ENCODE measurements at regions not wholly inside any gene's neighbourhood (a gene's known extent, or its start where the extent isn't known, plus 50 kb on each side); places are given as distances from the start of the nearest gene placed in this dataset.
"Not testable (repeated sequence)": the region's sequence is repeated elsewhere in the genome, so short reads cannot be mapped to it uniquely, and the experiment has no call there.

DNA sequence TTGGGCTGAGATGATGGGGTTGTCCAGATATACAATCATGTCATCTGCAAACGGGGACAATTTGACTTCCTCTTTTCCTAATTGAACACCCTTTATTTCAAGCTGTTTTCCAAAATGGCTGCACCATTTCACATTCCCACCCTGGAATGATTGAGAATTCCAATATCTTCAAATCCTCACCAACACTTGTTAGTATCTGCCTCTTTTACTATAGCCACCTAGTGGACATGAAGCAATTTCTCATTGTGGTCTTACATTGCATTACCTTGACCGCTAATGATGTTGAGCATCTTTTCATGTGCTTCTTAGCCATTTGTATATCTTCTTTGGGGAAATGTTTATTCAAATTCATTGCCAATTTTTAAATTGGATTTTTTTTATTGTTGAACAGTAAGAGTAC lies 364.8 kb downstream of the SMARCA1 start:
- DNase-seq = no peak

DNA sequence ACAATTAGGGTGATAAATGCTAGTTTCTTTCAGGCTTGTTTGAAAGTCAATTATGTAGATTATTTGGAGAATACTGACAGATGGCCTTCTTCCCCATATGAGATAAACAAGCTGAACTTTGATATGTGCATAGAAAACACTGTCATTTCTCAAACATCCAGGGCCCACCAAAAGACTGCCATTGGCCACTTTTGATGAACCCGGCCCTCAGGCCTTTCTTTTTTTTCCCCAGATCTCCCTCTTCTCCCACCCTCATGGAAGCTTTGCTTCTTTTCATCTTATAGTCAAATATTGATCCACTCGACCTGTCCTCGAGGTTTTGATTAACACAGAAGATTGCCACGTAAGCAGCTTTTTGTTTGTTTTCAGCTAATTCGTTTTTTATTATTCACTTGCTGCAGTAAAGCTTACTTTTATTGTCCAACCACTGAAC lies 377.4 kb downstream of the SMARCA1 start:
- no peak for DNase-seq

DNA sequence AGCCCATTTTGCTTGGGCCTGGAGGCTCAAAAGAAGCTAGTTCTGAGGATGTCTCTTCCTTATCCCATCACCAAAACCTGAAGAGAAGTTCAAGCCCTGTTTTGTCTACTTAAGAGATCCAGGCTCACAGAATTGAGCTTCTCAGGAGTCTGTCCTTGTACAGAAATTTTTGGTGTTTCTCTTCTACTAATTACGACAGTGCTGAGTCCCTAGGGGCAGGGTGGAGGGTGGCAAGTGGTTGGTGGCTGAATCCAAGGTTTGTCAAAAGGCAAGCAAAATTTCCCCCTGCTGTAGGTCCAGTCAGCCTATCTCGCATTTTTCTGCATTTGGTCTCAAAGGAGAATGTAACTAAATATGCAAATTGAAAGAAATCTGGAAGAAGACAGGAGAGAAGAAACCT lies 377.9 kb downstream of the SMARCA1 start:
- no peak for DNase-seq

DNA sequence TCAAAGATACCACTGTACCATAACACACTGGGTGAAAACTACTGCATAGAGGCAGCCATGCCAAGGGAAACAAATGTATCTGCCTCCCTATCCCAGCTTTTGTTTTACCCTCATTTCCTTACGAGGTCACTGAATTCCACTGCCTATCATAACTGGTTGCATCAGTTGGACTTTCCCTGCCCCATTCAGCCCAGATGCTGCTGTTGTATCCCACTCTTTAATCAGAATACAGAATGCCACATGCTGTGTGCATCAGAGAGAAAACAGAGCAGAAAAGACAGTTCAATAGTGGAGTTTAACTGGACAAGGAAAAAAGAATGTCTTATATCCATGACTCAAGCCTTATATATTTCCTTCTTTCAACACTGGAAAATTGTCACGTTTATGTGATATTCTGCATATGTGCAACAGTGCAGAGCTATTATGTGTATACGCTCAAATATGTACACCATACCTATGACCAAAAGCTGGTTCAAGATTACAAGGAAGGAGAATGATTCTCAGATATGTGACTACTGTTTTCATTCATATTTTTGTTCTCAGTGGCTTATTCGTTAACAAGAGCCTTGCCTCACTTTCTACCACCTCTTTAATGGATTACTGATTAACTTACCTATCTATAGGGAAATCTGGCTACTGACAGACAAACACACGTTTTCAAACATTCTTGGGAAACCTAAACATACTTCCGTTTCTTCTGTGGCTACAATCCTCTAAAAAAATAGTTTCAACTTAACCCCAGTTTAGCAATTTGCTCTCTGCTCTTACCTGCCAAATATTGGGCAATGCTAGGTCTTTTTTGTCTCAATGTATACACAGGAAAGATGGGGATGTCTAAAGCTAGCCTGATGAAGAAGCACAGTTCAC lies 378.9 kb downstream of the SMARCA1 start:
- no peak for DNase-seq

DNA sequence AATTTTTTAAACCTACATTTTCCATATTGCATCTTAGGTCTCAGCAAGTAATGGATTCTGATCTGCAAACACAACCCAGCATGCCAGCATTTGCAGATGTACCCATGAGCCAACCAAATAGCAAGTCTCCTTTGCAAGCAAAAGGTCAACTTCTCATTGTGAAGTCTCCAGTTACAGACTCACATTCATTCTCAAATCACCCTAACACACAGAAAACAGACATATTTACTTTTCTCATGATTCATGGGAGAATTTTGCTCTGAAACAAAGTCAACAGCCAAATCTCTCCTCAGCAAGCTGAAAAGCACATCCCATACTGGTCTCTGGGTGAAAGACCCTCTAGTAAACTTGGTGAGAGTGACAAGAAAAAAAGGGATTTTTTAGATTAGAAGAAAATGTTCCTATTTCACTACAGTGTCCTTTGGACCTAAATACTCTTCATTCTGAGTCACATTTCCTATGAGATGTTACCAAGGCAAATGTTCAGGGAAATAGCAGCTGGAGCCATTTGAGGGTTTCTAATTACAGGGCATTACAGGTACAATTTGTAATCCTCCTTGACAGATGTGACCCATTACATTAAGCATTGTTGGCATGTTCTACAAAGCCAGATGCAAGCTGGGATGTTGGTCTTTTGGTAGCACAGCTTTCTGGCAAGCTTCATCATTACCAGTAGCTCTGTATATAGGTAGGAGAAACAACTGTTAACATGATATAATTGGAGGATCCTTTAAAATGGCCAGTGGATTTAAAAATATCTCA lies 383.3 kb downstream of the SMARCA1 start:
- DNase-seq = no peak

DNA sequence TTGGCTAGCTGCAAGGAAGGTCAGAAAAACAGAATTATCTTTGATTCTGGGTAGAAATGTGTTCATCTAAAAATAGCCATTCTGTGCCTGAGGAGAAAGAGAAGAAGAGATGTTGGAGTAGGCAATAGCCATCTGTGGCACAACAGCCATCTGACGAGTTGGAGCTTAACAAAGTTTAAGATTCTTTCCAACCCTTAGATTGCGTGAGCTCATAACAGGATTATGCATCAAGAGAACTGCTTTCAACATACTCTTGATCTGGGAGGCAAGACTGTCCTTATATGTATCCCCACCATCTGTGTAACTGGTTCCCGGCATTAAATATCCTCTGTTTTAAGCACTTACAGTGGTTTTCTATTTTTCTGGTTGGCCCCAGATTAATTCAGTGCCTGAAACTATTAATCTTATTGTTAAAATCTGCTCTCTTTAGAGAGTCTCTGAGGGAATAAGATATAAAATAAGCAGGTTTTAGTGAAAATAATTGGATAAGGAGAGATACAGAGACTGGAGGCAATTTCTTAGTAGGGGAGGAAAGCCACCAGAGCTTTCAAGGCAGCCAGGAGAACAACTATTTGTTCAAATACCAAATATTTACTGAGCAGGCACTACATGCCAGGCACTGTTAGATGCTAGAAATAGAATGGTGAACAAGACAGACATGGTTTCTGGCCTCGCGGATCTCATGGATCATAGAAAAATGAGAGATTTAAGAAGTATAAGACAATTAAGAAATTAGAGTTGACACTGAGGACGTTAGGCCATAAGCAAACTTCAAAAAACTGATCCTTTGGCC lies 398.0 kb downstream of the SMARCA1 start:
- DNase-seq = no peak

DNA sequence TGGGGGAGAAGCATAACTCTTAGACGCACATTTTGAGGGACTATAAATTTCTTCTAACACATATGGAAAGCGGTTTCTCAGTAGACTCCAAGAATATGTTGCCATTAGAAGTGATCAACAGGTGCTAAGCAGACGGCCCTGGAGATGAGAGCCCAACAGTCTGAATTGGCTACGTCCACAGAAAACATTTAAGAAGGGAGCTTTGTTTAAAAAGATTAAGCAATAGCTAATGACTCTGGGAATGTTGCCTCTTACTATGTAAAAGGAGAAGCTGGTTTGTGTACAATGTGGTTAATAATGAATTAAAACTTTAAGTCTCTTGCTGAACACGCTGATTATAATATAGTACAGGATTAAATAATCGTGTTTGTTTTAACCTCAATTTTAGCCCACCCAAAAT lies 399.5 kb downstream of the SMARCA1 start:
- no peak for DNase-seq

DNA sequence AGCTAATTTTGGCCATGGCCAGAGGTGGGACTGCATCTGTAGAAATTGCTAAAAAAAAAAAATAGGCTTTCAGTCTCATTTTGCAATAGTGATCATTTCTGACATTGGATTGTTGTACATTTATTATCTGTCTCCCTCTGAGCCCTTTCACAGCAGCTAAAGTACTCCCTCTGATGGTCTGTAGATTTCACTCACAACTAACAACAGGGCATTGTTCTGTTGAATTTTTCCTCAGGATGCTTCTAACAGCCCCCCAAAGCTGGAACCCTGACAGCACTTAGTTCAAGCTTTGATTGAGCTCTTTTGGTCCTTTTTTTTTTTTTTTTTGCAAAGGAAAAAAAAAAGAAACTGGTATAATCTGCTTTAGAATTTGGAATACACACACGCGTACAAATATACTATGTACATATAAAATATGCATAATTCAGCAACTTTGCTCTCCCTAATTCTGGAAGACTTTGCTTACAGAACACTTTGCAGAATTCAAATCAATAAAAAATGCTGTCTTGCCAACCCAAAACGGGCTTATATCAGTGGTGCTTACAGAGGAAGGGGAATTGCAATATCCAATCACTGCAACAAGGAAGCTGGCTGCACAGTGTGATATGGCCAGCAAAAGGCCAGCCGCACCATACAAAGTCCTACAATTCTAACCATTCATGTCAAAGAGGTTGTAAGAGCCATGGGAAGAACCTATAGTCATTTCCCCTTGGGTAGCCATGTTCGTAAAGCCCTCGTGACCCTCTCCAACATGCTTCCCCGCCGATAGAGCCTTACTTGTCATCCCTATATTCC lies 406.4 kb downstream of the SMARCA1 start:
- DNase-seq = no peak

DNA sequence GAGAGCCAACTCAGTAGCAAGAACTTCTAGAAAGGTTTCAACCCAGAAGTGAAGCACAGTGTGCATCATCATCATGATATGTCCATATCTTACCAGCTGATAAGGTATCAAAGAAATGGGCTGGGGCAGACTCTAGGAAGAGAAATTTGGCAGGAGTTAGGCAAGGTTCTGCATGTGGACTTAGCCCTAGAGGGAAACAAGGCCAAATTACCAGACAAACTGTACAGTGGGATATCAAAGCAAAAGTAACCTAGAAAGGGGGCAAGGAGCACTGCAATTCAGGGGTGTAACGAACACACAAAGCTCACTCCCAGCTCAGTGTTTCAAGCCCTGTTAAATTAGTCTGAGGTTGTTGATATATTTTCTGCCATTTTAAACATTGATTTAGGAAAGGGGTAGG lies 407.4 kb downstream of the SMARCA1 start:
- DNase-seq = no peak

DNA sequence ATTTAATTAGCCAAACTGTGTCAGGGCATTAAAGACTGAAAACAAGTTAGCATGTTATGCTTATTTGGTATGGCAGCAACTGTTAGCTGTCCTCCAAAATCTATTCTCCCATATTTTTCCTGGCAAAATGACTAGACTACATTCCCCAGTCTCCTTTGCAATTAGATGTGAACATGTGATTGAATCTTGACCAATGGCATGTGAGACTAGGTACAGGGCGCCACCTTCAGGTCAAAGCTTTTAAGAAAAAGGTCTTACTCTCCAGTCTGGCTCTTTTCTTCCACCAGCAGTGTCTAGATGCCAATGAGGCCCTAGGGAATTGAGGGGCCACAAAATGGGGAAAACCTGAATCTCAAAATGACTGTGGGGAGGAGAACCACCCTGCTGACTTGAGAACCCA lies 408.2 kb downstream of the SMARCA1 start:
- no peak for DNase-seq

DNA sequence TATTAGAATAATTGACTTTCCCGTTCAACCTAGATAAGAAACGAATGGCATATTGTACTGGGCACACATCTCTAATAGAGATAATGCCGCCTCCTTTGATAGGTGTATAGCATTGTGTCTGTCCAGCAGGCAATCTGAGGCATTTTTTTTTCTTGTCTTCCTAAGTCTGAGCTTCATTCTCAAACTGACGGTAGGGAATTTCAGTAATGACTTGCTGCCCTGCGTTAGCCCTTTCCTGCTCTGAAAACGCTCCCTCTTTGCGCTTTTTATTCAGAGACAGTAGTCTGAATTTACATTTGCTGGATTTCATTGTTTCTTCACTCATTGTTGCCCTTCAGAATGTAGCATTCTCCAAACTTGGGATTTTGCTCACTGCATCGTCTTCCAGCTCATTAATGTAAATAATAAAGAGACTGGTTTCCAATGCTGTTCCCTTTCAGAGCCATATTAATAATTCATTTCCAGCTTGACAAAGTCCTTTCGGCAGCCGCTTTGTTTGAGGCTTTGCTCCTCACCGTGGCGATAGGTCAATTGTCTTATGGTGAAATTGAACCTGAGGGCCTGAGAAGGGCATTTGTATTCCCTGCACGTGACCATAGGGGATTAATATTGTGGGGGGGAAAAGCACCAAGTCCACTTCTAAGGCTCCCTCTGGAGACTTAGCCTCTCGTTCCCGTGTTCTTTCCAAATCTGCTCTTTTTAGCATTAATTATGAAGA lies 412.1 kb downstream of the SMARCA1 start:
- no peak for DNase-seq

DNA sequence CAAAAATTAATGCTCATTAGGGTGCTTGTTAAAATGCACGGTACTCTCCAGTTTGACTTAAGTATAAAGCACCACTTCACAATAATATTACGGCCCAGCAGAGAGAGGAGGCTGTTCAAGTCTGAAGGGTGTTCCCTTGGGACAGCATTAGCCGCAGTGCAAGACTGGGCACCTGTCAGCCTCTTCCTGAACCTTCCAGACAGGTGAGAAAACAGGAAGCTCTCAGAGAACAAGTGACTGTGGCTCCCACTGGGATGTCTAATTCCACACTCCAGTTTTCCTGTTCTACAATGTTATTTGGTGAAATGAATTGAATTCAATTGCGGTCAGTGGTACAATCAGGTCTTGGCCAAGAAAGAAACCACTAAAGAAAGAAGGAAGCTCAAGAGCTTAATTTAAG lies 414.4 kb downstream of the SMARCA1 start:
- no peak for DNase-seq

DNA sequence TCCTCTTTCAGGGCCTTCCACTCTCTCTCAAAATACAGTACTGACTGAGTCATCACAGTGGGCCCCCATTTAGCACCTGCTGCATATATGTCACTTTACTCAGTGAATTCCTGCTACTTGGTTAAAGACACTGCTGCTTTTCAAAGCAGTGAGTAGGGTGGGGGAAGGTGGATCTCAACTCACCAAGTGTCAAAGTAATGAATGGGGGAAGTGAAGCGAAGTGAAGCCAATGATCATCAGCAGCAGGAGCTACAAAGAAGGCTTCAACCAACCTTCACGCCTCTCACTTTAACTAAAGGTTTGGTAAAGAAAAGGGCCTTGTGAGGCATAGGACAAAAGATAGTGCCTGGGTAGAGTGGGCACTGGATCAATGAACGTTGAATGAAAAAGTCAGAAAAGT lies 424.1 kb downstream of the SMARCA1 start:
- no peak for DNase-seq

DNA sequence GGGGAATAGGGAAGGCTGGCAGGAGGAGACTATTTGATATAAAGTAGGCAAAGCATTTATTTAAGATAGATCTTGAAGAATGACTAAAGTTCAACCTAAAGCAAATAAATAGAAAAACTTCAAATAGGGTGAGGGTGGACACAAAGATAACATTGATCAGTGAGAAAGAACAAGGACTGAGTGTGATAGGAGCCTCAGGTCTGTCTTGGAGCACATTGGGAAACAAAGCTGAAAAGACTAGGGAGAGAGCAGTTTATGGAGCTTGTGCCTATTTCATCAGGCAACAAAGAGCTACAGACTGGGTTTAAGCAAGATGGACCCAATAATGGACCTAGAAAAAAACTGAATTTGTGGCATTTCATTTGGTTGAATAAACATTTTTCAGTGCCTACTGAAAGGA lies 425.6 kb downstream of the SMARCA1 start:
- no peak for DNase-seq

DNA sequence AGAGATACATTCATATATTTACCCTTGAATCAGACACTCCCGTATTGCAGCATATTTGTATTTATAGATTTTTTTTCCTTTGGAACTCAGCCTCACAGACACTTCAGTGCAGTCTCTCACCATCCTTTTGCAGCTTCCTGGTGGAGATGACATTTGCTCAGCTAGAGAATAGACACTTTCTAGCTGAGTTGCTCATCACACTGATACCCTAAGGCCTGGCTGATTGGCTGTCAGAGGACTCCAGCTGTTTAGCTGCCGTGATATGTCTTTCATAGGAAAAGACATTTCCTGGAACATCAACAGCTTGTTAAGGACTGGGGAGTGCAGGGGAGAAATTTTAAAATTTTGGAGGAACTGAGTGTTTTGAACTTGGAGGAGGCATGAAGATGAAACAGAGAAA lies 429.6 kb downstream of the SMARCA1 start:
- no peak for DNase-seq

DNA sequence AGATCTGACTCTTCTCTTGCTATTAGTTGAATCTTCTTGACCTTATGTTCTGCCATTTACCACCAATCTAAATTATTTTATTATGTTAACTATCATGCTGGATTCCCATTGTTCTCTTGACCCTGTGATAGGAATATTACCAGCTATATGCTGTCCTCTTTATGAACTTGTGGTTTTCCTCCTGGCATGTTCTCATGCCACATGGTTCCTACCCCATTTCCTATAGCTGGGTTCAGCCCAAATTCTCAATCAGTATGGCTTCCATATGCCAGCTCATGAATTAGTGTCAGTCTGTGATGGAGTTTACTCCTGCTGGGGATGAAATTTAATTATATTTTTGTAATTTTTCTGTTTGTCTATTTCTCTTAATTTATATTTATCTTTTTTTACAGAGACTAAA lies 430.5 kb downstream of the SMARCA1 start:
- DNase-seq = no peak

DNA sequence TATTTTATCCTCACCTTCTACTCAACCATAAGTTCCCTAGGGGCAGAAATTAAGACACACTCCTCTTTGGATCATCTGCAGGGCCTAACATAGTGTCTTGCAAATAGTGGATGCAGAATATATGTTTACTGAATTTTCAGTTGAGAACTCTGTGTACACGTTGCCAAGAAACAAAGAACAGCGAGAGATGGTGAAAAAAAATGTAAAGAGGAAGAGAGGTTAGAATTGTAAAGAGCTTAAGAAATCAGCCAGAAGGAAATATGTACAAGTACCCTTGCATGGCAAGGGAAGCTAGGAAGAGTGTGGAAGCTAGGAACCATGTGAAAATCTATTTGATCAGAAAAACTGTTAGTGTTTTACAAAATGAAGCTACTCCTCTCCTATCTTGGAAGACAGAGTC lies 431.0 kb downstream of the SMARCA1 start:
- DNase-seq = no peak

DNA sequence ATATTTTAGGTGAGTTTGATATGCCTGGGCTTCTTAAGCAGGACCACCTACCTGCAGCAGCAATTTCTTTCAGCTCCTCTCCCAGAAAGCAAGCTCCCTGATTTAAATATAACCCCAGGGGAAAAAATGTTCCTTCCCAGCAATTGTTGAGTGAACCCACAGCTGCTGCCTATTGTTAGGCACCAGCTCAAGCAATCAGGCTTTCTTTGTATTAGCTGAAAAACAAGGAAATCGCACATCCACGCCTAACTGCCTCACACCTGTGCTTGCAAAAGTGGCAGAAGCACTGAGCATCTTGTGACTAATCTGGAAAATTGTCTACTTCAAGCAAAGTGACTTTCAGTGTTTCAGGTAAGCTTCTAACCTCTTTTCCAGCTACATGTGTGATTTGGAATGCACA lies 432.2 kb downstream of the SMARCA1 start:
- DNase-seq = no peak

DNA sequence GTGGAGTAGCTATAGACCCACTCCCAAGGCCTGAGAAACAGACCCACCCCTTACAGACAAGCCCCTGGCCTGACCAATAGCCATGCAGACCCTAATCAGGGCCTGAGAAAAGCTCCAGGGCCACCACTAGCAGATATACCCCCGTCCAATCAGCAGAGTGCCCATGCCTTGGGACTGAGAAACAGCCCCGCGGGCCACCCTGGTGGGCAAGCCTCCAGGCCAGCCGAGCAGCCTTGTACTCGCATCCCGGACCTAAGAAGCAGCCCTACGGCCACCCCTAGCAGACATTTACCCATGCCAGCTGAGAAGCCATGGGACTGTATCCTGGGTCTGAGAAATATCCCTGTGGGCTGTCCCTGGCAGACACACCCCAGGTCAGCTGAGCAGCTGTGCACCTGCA lies 436.5 kb downstream of the SMARCA1 start:
- DNase-seq = no peak

DNA sequence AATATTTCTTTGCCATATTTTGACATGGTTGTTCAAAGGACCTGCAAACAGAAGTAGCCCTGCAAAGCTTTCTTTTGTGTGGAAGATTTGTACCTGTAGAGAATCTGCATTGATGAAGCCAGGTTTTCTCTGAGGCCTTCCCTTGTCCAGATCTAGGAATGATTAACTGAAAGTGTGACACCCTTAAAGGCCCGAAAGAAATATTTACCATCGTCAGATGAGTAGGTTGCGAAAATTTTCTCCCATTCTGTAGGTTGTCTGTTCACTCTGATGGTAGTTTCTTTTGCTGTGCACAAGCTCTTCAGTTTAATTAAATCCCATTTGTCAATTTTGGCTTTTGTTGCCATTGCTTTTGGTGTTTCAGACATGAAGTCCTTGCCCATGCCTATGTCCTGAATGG lies 439.0 kb downstream of the SMARCA1 start:
- DNase-seq = not testable (repeated sequence)

DNA sequence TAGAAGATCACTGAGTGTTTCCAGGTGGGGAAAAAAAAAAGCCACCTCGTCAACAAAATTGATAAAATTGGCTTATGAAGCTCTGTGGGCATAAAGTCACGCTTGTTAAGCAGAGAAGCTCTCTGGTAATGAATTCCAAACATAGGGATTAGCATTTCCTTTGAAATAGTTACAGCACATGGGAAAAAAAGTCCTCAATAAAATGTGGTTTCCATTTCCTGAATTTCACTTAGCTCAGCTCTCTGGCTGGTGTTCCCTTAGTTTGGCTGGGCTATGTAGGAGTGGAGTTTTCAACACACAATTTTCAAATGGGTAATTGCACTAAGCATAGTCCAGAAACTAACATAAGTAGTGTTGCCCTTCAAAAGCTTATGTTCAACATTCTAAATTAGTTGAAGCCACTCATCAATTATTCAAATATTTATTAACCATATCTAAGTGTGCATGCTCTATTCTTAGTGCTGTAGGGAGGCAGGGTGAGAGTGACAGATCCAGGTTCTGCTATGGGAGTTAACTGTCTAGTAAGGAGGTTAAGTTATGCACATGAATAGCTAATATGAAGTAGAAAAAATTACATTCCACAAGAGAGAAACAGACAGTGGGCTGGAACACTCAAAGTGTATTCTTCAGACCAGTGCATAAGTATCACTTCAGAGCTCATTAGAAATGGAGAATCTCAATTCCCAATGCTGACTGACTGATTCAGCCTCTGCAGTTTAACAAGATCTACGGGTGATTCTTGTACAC lies 445.7 kb downstream of the SMARCA1 start:
- DNase-seq = no peak
